OCI-LY7 (cell line): ENCODE measurements at regions not wholly inside any gene's neighbourhood (a gene's known extent, or its start where the extent isn't known, plus 50 kb on each side); places are given as distances from the start of the nearest gene placed in this dataset.
A peak's percentile ranks its signal among the peaks of the same experiment; 100 is the strongest.

ENCODE experiments used
- BruUV-seq: library from RNA; stranded (reverse); fragments of 400-500 nt; replicated peaks from 2 replicates; lab custom pipeline; 2021; lab: Mats Ljungman, UMichigan
- CTCF ChIA-PET: fragments of 300-600 bp; sonication (Branson Sonifier 250); formaldehyde crosslinking; loops from one replicate; lab custom pipeline; 2022; ENCODE audit warnings: antibody characterized with exemption; ENCODE audit not compliant: unreplicated experiment; lab: Charles Lee
- POLR2A ChIA-PET: fragments of 300-600 bp; sonication (Branson Sonifier 250); formaldehyde crosslinking; loops from one replicate; lab custom pipeline; 2022; ENCODE audit warnings: antibody characterized with exemption; lab: Charles Lee
- DNase-seq: peaks from one replicate; pipeline ENCODE4 v3.0.0-alpha.2; 2015; ENCODE audit warnings: low spot score
- H2AFZ ChIP-seq: fragments of 200-600 bp; sonication (generic), shearing (Covaris generic); 2 replicates; pipeline ENCODE4 v1.6.1; 2014; ENCODE audit warnings: mild to moderate bottlenecking, antibody characterized with exemption, low read length, moderate library complexity
- H3K27ac ChIP-seq: fragments of 200-600 bp; sonication (generic); 2 replicates; pipeline ENCODE4 v1.5.1; 2014; ENCODE audit warnings: mixed run types, low read depth, mild to moderate bottlenecking, moderate library complexity, low read length, inconsistent platforms; ENCODE audit not compliant: poor library complexity, severe bottlenecking
- H3K36me3 ChIP-seq: fragments of 200-600 bp; sonication (generic); 2 replicates; pipeline ENCODE4 v1.6.1; 2014; ENCODE audit warnings: mild to moderate bottlenecking, antibody characterized with exemption, low read length, moderate library complexity, mixed read lengths; ENCODE audit not compliant: insufficient read depth
- H3K4me1 ChIP-seq: fragments of 200-600 bp; sonication (generic); 2 replicates; pipeline ENCODE4 v1.5.1; 2014; ENCODE audit warnings: mild to moderate bottlenecking, low read length; ENCODE audit not compliant: insufficient read depth, poor library complexity, severe bottlenecking
- H3K4me2 ChIP-seq: fragments of 200-600 bp; sonication (generic); 2 replicates; pipeline ENCODE4 v1.6.1; 2014; ENCODE audit warnings: mild to moderate bottlenecking, low read length
- H3K4me3 ChIP-seq: fragments of 200-600 bp; sonication (generic); 2 replicates; pipeline ENCODE4 v1.5.1; 2014; ENCODE audit warnings: mild to moderate bottlenecking, low read depth, low read length; ENCODE audit not compliant: poor library complexity, severe bottlenecking
- H3K79me2 ChIP-seq: fragments of 200-600 bp; sonication (generic); 2 replicates; pipeline ENCODE4 v1.6.1; 2016; ENCODE audit warnings: low read depth, mild to moderate bottlenecking, low read length, moderate library complexity, mixed read lengths; ENCODE audit not compliant: insufficient read depth
- H3K9me2 ChIP-seq: fragments of 200-600 bp; sonication (generic); 2 replicates; pipeline ENCODE4 v1.6.1; 2016; ENCODE audit warnings: mild to moderate bottlenecking, low read length, mixed read lengths; ENCODE audit not compliant: insufficient read depth
- H3K9me3 ChIP-seq: fragments of 200-600 bp; sonication (generic); 2 replicates; pipeline ENCODE4 v1.6.1; 2014; ENCODE audit warnings: mild to moderate bottlenecking, mixed run types, low read length, mixed read lengths
- H4K20me1 ChIP-seq: fragments of 200-600 bp; sonication (generic); 2 replicates; pipeline ENCODE4 v1.6.1; 2014; ENCODE audit warnings: mild to moderate bottlenecking, antibody characterized with exemption, low read length, moderate library complexity, mixed read lengths; ENCODE audit not compliant: insufficient read depth
- CTCF ChIP-seq: fragments of 200-600 bp; sonication (generic); conservative IDR thresholded peaks from 2 replicates; pipeline ENCODE4 v1.5.1; 2014; ENCODE audit warnings: mild to moderate bottlenecking, antibody characterized with exemption, low read length, moderate library complexity, mixed read lengths
- EZH2phosphoT487 ChIP-seq: fragments of 200-600 bp; sonication (generic); IDR thresholded peaks from 2 replicates; pipeline ENCODE4 v1.6.1; 2018; ENCODE audit warnings: low read depth, borderline replicate concordance, mild to moderate bottlenecking, mixed run types, antibody characterized with exemption, low read length, moderate library complexity, mixed read lengths
- intact Hi-C: fragments of 100-400 bp; cut with micrococcal nuclease; formaldehyde crosslinking; loops from one replicate; pipeline ENCODE4 v1.10.0; 2022; ENCODE audit not compliant: unreplicated experiment

GRCh38 chr3:181318321-181318720 lies 328.8 kb upstream of the DNAJC19 start:
- no TSS peak for BruUV-seq
- ChIA-PET CTCF (no interaction called here), POLR2A (interaction anchor here (0.9 kb wide), 1 partner anchor 265 kb away, joined by 3 read pairs; no protein-coding TSS in a partner anchor)
- Histone ChIP-seq H3K4me3 (no peak overlapping the region), H2AFZ (no peak overlapping the region), H3K4me2 (no peak overlapping the region), H3K36me3 (no peaks in the 10 kb centered on the region), H3K9me3 (no peaks in the 10 kb centered on the region), H3K79me2 (no peaks in the 10 kb centered on the region), H3K9me2 (no peaks in the 10 kb centered on the region), H3K4me1 (peaks cover 3% of the 10 kb centered on the region), H4K20me1 (no peaks in the 10 kb centered on the region), H3K27ac (no peak overlapping the region)
- no peak for DNase-seq
- TF ChIP-seq EZH2phosphoT487 (no peak), CTCF (no peak)
- intact Hi-C loops, result loop anchor here (5.0 kb wide), 1 partner anchor 1214 kb away; no protein-coding TSS in a partner anchor

GRCh38 chr3:181317508-181317907 lies 328.0 kb upstream of the DNAJC19 start:
- H3K4me2 ChIP-seq, result no peak overlapping the region
- CTCF ChIA-PET, result no interaction called here
- no peaks in the 10 kb centered on the region for H4K20me1 ChIP-seq
- H3K9me3 ChIP-seq, result no peaks in the 10 kb centered on the region
- POLR2A ChIA-PET, result interaction anchor here (0.6 to 0.9 kb wide), 3 partner anchors 12 to 266 kb away, joined by 3 read pairs; no protein-coding TSS in a partner anchor
- peaks cover 3% of the 10 kb centered on the region for H3K4me1 ChIP-seq
- no peak overlapping the region for H3K4me3 ChIP-seq
- no peaks in the 10 kb centered on the region for H3K79me2 ChIP-seq
- TF ChIP-seq CTCF (no peak), EZH2phosphoT487 (no peak)
- H3K9me2 ChIP-seq, result no peaks in the 10 kb centered on the region
- no peaks in the 10 kb centered on the region for H3K36me3 ChIP-seq
- H3K27ac ChIP-seq, result no peak overlapping the region
- intact Hi-C loops, result loop anchor here (5.0 kb wide), 1 partner anchor 1215 kb away; no protein-coding TSS in a partner anchor
- BruUV-seq, result no TSS peak
- peak; percentile 19 for DNase-seq
- no peak overlapping the region for H2AFZ ChIP-seq

- Histone ChIP-seq H2AFZ (no peak overlapping the region), H3K27ac (no peak overlapping the region), H3K36me3 (no peaks in the 10 kb centered on the region), H4K20me1 (no peaks in the 10 kb centered on the region), H3K9me3 (no peaks in the 10 kb centered on the region), H3K4me1 (peaks cover 3% of the 10 kb centered on the region), H3K4me3 (no peak overlapping the region), H3K9me2 (no peaks in the 10 kb centered on the region), H3K4me2 (no peak overlapping the region), H3K79me2 (no peaks in the 10 kb centered on the region)
- intact Hi-C loops, result loop anchor here (5.0 kb wide), 1 partner anchor 1216 kb away; no protein-coding TSS in a partner anchor
- POLR2A ChIA-PET, result interaction anchor here (0.5 kb wide), 1 partner anchor 1328 kb away, joined by 5 read pairs; no protein-coding TSS in a partner anchor
- no TSS peak for BruUV-seq
- CTCF ChIA-PET, result no interaction called here
- TF ChIP-seq CTCF (no peak), EZH2phosphoT487 (no peak)
- peak; percentile 13 for DNase-seq
Measured at GRCh38 chr3:181316482-181316881, 326.9 kb upstream of the DNAJC19 start.
